B cell (primary cell): ENCODE measurements at regions not wholly inside any gene's neighbourhood (a gene's known extent, or its start where the extent isn't known, plus 50 kb on each side); places are given as distances from the start of the nearest gene placed in this dataset.

Experiments used
- ATAC-seq: fragments of 200-7000 bp; cut with Tn5 transposase; one replicate; pipeline ENCODE4 v1.10.0; 2021; ENCODE audit warnings: low read depth, mild to moderate bottlenecking, moderate number of reproducible peaks, moderate library complexity
- CTCF ChIA-PET: fragments of 350-600 bp; sonication (Branson Sonifier 250); formaldehyde crosslinking; loops from one replicate; lab custom pipeline; 2021; ENCODE audit warnings: antibody characterized with exemption, inconsistent platforms; lab: Charles Lee
- POLR2A ChIA-PET: fragments of 350-600 bp; sonication (Branson Sonifier 250); formaldehyde crosslinking; loops from one replicate; lab custom pipeline; 2021; ENCODE audit warnings: antibody characterized with exemption; lab: Charles Lee
- DNase-seq: peaks from one replicate; pipeline ENCODE4 v3.0.0; 2013
- H2AFZ ChIP-seq: 2 replicates; pipeline ENCODE4 v1.6.1; 2012; ENCODE audit warnings: mild to moderate bottlenecking, low read depth, low read length; ENCODE audit not compliant: insufficient read depth, poor library complexity, severe bottlenecking
- H3K27ac ChIP-seq, 2 donors: 1 replicate in 1 of 2; 2 replicates in 1 of 2; pipeline ENCODE4 v1.5.1; 2012 to 2013; ENCODE audit warnings: low read length in 2 of 2, mild to moderate bottlenecking in 2 of 2, moderate library complexity in 1 of 2
- H3K27me3 ChIP-seq, 4 experiments: fragments of 200-600 bp in 1 of 4; sonication (generic) in 1 of 4; replicated peaks in 1 of 4; 1 replicate in 2 of 4; 2 replicates in 2 of 4; pipeline versions ENCODE4 v1.6.1 to v1.7.0; 2013 to 2016; ENCODE audit warnings: low read length in 3 of 4, mild to moderate bottlenecking in 2 of 4, mixed read lengths in 1 of 4, moderate library complexity in 1 of 4; ENCODE audit not compliant: insufficient read depth in 4 of 4, control insufficient read depth in 3 of 4; ENCODE audit errors: control extremely low read depth in 1 of 4
- H3K36me3 ChIP-seq, 2 experiments: replicated peaks in 1 of 2; 1 replicate in 1 of 2; 2 replicates in 1 of 2; pipeline versions ENCODE4 v1.6.1 to v1.7.1; 2013; ENCODE audit warnings: low read length in 1 of 2; ENCODE audit not compliant: insufficient read depth in 2 of 2, control insufficient read depth in 1 of 2; ENCODE audit errors: control extremely low read depth in 1 of 2, extremely low read depth in 1 of 2
- H3K4me1 ChIP-seq, 2 donors: fragments of 200-600 bp in 1 of 2; sonication (generic) in 1 of 2; 1 replicate in 1 of 2; 2 replicates in 1 of 2; pipeline versions ENCODE4 v1.5.1 to v1.6.1; 2013 to 2017; ENCODE audit warnings: low read length in 2 of 2; ENCODE audit not compliant: control insufficient read depth in 2 of 2, insufficient read depth in 2 of 2
- H3K4me2 ChIP-seq: replicated peaks from 2 replicates; pipeline ENCODE3; 2012; ENCODE audit warnings: mild to moderate bottlenecking, low read depth, low read length; ENCODE audit not compliant: poor library complexity, severe bottlenecking
- H3K4me3 ChIP-seq, 5 experiments: fragments of 200-600 bp in 1 of 5; sonication (generic) in 1 of 5; 1 replicate in 3 of 5; 2 replicates in 2 of 5; pipeline versions ENCODE4 v1.5.1 to v1.7.0; 2011 to 2016; ENCODE audit warnings: low read length in 4 of 5, mild to moderate bottlenecking in 4 of 5, low read depth in 2 of 5, control low read depth in 1 of 5, moderate library complexity in 1 of 5; ENCODE audit not compliant: insufficient read depth in 1 of 5; ENCODE audit errors: control extremely low read depth in 1 of 5, extremely low read depth in 1 of 5
- H3K79me2 ChIP-seq: fragments of 200-600 bp; sonication (generic); one replicate; pipeline ENCODE4 v1.6.0; 2016; ENCODE audit warnings: low read length; ENCODE audit not compliant: control insufficient read depth, insufficient read depth
- H3K9ac ChIP-seq: fragments of 200-600 bp; sonication (generic); 2 replicates; pipeline ENCODE4 v1.6.1; 2017; ENCODE audit warnings: mild to moderate bottlenecking, low read length, moderate library complexity
- H3K9me3 ChIP-seq, 3 donors: one replicate each; pipeline versions ENCODE4 v1.6.1 to v1.7.1; 2013; ENCODE audit warnings: low read length in 2 of 3; ENCODE audit not compliant: control insufficient read depth in 2 of 3, insufficient read depth in 1 of 3; ENCODE audit errors: control extremely low read depth in 1 of 3
- H4K20me1 ChIP-seq: 2 replicates; pipeline ENCODE4 v1.6.0; 2012; ENCODE audit warnings: mild to moderate bottlenecking, low read length; ENCODE audit not compliant: insufficient read depth, control insufficient read depth, poor library complexity, severe bottlenecking
- H3K27ac Mint-ChIP-seq: one replicate; pipeline ENCODE4 v1.8.0; 2021; ENCODE audit warnings: mixed read lengths
- H3K27me3 Mint-ChIP-seq: one replicate; pipeline ENCODE4 v1.8.0; 2021; ENCODE audit warnings: mixed read lengths
- H3K4me1 Mint-ChIP-seq: one replicate; pipeline ENCODE4 v1.8.0; 2021; ENCODE audit warnings: mixed read lengths
- H3K4me3 Mint-ChIP-seq: one replicate; pipeline ENCODE4 v1.8.0; 2021; ENCODE audit warnings: mixed read lengths
- H3K9me3 Mint-ChIP-seq: one replicate; pipeline ENCODE4 v1.8.0; 2022; ENCODE audit warnings: mixed read lengths; ENCODE audit not compliant: insufficient read depth
- EZH2 ChIP-seq: IDR thresholded peaks from 2 replicates; pipeline ENCODE4 v1.6.1; 2012; ENCODE audit warnings: borderline replicate concordance, low read depth, mild to moderate bottlenecking, moderate library complexity, low read length; ENCODE audit not compliant: insufficient read depth, poor library complexity, severe bottlenecking
- WGBS: methylation state at CpG from one replicate; pipeline ENCODE4 v1.1.5; 2013; ENCODE audit warnings: missing lambda C conversion rate; ENCODE audit not compliant: insufficient coverage; 5-methylcytosine and 5-hydroxymethylcytosine counted together
- intact Hi-C: fragments of 100-400 bp; cut with micrococcal nuclease; formaldehyde crosslinking; loops from one replicate; pipeline ENCODE4 v1.10.0; 2022
- TF ChIP-seq, protein P1 (sequence below): fragments of 200-600 bp; IDR thresholded peaks from one replicate; pipeline ENCODE4 v1.8.0; 2022; ENCODE audit warnings: antibody characterized with exemption, mild to moderate bottlenecking

GRCh38 chr1:112769611-112770010, 54.5 kb upstream of the PPM1J start:
- H3K9me3 ChIP-seq, result peaks cover 0 to 3% (median 0%) of the 10 kb centered on the region in 3 donors
- no peak overlapping the region for H3K4me3 Mint-ChIP-seq
- intact Hi-C loops, result no loop called here
- no peaks in the 10 kb centered on the region for H4K20me1 ChIP-seq
- no peak overlapping the region for H3K27ac ChIP-seq
- no peak for ATAC-seq
- TF ChIP-seq, protein P1, sequence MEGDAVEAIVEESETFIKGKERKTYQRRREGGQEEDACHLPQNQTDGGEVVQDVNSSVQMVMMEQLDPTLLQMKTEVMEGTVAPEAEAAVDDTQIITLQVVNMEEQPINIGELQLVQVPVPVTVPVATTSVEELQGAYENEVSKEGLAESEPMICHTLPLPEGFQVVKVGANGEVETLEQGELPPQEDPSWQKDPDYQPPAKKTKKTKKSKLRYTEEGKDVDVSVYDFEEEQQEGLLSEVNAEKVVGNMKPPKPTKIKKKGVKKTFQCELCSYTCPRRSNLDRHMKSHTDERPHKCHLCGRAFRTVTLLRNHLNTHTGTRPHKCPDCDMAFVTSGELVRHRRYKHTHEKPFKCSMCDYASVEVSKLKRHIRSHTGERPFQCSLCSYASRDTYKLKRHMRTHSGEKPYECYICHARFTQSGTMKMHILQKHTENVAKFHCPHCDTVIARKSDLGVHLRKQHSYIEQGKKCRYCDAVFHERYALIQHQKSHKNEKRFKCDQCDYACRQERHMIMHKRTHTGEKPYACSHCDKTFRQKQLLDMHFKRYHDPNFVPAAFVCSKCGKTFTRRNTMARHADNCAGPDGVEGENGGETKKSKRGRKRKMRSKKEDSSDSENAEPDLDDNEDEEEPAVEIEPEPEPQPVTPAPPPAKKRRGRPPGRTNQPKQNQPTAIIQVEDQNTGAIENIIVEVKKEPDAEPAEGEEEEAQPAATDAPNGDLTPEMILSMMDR, result no peak
- TF ChIP-seq EZH2, result no peak
- H3K27me3 Mint-ChIP-seq, result peaks cover 20% of the 10 kb centered on the region
- H3K4me3 ChIP-seq, result no peak overlapping the region
- no peak for DNase-seq
- CTCF ChIA-PET, result no interaction called here
- no peaks in the 10 kb centered on the region for H3K79me2 ChIP-seq
- H3K4me1 ChIP-seq, result no peaks in the 10 kb centered on the region
- no peak overlapping the region for H3K9ac ChIP-seq
- no peaks in the 10 kb centered on the region for H3K9me3 Mint-ChIP-seq
- peaks cover 2% of the 10 kb centered on the region for H3K4me1 Mint-ChIP-seq
- H3K27ac Mint-ChIP-seq, result no peak overlapping the region
- POLR2A ChIA-PET, result interaction anchor here (0.6 kb wide), 1 partner anchor 61 kb away, joined by 4 read pairs; no protein-coding TSS in a partner anchor
- H3K4me2 ChIP-seq, result no peak overlapping the region
- H3K27me3 ChIP-seq, result peaks cover 0 to 5% (median 2%) of the 10 kb centered on the region in 4 experiments
- H2AFZ ChIP-seq, result no peak overlapping the region
- WGBS, result 100% methylated on average over 2 of the region's 4 CpGs
- no peaks in the 10 kb centered on the region for H3K36me3 ChIP-seq

DNA sequence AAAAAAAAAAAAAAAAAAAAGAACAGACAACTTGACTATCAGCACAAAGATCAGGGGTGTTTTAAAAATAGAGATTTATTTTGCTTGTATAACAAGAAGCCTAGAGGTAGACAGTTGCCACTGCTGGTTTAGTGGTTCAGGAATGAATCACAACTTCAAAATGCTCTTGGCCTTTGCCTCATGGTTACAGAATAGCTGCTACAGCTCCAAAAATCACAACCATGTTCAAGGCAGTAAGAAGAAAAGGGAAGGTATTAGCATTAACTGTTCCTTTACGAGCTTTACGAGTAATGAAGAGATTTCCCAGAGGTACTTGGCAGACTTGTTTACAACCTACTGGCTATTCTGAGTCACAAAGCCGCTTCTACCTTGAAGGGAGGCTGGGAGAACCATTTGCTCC, 52.5 kb upstream of the PPM1J start:
- Histone ChIP-seq H3K4me2 (no peak overlapping the region), H3K4me3 (no peak overlapping the region), H3K9me3 (peaks cover 0 to 3% (median 0%) of the 10 kb centered on the region in 3 donors), H3K27me3 (peaks cover 0 to 3% (median 1%) of the 10 kb centered on the region in 4 experiments), H3K4me1 (no peaks in the 10 kb centered on the region), H3K79me2 (no peaks in the 10 kb centered on the region), H3K9ac (no peak overlapping the region), H2AFZ (no peak overlapping the region), H3K27ac (no peak overlapping the region), H3K36me3 (no peaks in the 10 kb centered on the region), H4K20me1 (no peaks in the 10 kb centered on the region)
- Mint-ChIP-seq H3K4me3 (no peak overlapping the region), H3K27ac (no peak overlapping the region), H3K9me3 (no peaks in the 10 kb centered on the region), H3K4me1 (peaks cover 2% of the 10 kb centered on the region), H3K27me3 (peaks cover 21% of the 10 kb centered on the region)
- ChIA-PET POLR2A (no interaction called here), CTCF (no interaction called here)
- ATAC-seq (no peak), DNase-seq (no peak)
- TF ChIP-seq, protein P1, result no peak
- TF ChIP-seq EZH2, result no peak
- intact Hi-C loops, result no loop called here
- 100% methylated on average over 1 of the region's 3 CpGs for WGBS
